GM19455 (cell line): ENCODE measurements at regions not wholly inside any gene's neighbourhood (a gene's known extent, or its start where the extent isn't known, plus 50 kb on each side); places are given as distances from the start of the nearest gene placed in this dataset.

Experiments used
- ATAC-seq: cut with Tn5 transposase; IDR thresholded peaks from one replicate; pipeline ENCODE4 v1.9.1; 2021; ENCODE audit not compliant: unreplicated experiment

DNA sequence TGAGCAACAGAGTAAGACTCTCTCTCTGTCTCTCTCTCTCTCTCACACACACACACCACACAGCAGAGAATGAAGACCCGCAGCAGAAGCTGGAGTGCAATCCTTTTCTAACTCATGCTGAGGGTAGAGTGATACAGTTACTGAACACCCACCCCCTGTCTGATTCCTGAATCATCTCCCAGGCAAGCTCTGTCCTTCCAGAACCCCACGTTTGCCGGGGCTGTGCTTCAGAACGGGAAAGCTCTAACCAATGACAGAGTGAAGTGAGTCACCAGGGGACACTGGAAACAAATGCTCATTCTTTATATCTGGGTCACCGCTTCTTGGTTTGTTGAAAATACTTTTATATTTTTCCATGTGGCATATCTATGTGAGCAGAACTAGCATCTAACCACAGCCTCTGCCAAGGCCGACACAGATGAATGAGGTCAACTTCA is 553.7 kb upstream of the AMELY start:
- no peak for ATAC-seq

DNA sequence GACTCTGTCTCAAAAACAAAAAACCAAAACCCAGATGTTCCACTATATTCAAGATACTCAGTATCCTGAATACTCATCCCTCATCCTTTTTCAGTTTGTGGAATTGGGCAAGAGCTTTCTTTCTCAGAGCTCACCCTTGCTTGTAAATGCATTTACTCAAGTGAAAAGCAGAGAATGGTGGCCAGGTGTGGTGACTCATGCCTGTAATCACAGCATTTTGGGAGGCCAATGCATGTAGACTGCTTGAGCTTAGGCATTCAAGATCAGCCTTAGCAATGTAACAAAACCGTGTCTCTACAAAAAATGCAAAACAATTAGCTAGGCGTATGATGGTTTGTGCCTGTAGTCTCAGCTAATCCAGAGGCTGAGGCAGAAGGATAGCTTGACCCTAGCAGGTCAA is 553.2 kb upstream of the AMELY start:
- ATAC-seq: no peak

- no peak for ATAC-seq
These were observed 552.2 kb upstream of the AMELY start for GRCh38 chrY:7463711-7464110.

GRCh38 chrY:7463196-7463595 is 551.6 kb upstream of the AMELY start:
- no peak for ATAC-seq

DNA sequence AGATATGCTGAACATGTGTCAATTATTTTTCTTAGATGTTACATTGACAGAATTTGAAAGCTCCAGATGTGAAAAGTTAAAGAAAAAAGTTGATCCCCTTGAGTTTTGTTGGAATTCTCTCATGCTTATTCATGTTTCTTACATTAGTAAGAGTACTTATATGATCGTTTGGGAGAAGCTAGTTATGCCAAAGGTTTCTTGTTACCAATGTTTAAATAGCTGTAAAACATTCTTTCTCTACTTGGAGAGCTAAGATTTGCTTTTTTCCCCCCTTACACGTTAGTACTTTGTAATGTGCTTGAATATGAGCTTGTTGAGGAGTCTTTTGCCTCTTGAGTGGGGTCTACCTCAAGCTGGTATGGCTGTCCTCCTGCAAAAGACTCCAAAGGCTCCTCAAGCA is 551.1 kb upstream of the AMELY start:
- ATAC-seq: no peak

GRCh38 chrY:7461873-7462525 is 550.4 kb upstream of the AMELY start:
- ATAC-seq: no peak

GRCh38 chrY:7459802-7460201 is 548.2 kb upstream of the AMELY start:
- no peak for ATAC-seq

DNA sequence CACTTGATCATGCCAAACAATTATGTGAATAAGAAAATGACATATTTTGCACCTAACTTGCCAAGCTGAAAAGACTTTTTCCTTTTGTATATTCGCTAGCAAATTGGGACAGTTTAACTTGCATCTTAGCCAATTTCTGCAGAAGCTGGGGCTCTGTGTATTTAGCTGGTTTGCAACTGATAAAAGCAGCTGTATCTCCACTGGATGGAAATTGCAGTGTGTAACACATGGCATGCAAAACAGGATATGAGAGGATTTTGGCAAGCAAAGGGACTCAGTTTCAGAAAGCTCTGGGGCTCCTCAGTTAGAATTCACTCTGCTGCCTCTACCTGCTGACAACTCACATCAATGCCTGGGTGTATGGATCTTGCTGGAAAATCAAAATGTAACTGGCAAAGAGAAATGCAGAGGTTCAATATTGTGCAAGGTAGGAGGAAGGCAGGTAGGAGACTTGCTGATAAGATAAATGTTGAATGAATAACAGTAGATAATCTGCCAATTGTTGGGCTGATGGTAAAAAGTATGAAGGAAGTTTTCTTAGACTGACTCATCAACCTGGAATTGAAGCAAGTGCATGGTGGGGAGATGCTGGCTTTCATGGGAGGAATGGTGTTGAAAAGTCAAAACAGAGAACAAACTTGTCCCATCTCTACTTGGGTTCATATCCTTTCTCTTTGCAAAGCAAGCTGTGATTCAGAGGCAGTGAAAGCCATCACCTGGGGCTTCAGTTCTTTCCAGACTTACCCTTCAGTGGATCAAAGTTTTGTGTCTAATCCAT is 546.9 kb upstream of the AMELY start:
- no peak for ATAC-seq

DNA sequence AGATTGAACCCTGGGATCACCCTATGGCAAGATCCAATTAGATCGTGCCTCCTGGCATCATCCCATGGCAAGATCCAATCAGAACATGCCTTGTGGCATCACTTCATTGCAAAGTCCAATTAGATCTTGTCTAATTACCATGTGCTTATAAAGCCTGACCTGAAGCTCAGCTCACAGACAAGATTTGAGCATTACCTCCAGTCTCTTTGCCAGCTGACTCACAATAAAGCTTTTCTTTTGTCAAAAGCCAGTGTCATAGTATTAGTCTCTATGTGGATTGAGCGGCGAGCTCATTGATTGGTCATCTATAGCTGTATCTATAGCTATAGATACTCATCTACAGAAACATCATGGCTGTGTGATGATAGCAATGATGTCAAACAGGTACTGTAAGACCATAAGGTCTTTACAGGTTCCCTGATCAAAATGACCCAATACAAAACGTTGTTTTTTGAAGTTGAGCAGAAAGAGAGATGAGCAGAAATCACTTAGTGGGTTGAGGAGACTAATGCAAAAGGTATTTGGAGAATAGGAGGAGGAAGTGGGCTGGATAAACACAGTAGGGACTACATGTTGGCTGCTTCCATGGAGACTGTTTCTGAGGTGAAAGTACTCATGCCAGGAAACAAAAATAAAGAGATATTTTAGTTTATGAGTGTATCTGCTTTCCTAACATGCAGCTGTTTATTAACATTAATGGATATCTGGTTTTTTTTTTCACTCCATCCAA is 545.9 kb upstream of the AMELY start:
- ATAC-seq: no peak

GRCh38 chrY:7455626-7456025 is 544.1 kb upstream of the AMELY start:
- no peak for ATAC-seq

DNA sequence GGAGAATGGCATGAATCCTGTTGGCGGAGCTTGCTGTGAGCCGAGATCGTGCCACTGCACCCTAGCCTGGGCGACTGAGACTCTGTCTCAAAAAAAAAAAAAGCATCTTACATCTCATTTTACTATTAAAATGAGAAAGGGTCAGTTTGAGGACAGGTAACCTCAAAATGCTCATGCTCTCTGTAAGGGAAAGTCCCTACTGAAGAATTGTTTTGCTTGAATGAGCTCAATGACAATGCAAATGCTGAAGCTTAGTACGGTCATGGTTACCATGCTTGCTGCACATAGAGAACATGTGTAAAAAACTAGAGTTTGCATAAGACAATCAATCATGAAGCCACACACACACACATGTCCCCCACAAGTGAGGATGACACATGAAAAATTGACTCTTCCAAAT is 541.8 kb upstream of the AMELY start:
- ATAC-seq: no peak

DNA sequence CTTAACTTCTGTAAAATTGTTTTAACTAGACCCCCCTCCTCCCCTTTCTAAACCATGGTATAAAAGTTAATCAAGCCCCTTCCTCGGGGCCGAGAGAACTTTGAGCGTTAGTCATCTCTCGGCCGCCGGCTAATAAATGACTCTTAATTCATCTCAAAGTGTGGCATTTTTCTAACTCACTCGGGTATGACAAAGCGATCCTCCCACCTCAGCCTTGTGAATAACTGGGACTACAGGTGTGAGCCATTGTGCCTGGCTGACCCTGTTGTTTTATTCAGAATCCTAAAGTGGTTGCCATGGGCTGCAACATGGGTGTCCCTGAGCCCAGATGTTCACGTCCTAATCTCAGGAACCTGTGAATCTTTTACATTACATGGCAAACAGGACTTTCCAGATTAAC is 540.7 kb upstream of the AMELY start:
- ATAC-seq: no peak

GRCh38 chrY:7449860-7450259 is 538.3 kb upstream of the AMELY start:
- no peak for ATAC-seq

DNA sequence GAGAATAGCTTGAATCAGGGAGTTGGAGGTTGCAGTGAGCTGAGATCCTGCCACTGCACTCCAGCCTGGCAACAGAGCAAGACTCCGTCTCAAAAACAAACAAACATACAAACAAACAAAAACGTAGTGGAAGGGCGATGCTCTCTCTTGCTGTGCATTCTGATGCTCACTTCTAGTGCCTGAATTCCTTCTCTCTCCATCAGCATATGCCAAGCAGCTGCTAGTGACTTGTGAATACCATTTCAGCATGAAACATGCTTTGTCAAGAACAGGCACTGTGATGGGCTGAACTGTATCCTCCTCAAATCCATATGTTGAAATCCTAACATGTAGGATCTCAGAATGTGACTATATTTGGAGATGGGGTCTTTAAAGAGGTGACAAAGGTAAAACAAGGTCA is 537.1 kb upstream of the AMELY start:
- ATAC-seq: no peak

GRCh38 chrY:7447881-7448516 is 536.4 kb upstream of the AMELY start:
- no peak for ATAC-seq

GRCh38 chrY:7444141-7444540 is 532.6 kb upstream of the AMELY start:
- ATAC-seq: no peak

GRCh38 chrY:7440796-7441530 is 529.4 kb upstream of the AMELY start:
- no peak for ATAC-seq

GRCh38 chrY:7437086-7437485 is 525.5 kb upstream of the AMELY start:
- no peak for ATAC-seq

- ATAC-seq: no peak
These were observed 522.6 kb upstream of the AMELY start for GRCh38 chrY:7433817-7434809.

DNA sequence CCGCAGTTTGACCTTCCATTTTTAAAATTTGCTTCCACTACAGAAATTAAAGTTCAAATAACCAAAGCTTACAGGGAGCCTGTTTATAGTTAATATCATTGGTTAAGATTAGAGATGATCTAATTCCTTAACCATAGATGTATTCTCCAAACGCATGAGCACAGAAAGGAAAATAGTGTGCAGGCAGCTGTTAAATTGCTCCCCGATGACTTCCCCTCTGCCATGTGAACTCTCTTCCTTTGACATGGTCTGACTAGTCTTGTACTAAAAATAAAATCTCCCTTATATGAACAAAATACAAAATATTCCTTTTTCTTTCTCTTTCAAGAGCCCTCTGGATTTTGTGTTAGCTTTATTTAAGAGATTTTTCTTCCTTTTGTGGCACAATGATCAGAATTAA is 507.6 kb upstream of the AMELY start:
- ATAC-seq: no peak
